GM18870 (cell line): ENCODE measurements at regions not wholly inside any gene's neighbourhood (a gene's known extent, or its start where the extent isn't known, plus 50 kb on each side); places are given as distances from the start of the nearest gene placed in this dataset.
"Not testable (repeated sequence)": the region's sequence is repeated elsewhere in the genome, so short reads cannot be mapped to it uniquely, and the experiment has no call there.

Experiments
- ATAC-seq: cut with Tn5 transposase; IDR thresholded peaks from one replicate; pipeline ENCODE4 v1.9.1; 2021; ENCODE audit warnings: moderate library complexity; ENCODE audit not compliant: unreplicated experiment

DNA sequence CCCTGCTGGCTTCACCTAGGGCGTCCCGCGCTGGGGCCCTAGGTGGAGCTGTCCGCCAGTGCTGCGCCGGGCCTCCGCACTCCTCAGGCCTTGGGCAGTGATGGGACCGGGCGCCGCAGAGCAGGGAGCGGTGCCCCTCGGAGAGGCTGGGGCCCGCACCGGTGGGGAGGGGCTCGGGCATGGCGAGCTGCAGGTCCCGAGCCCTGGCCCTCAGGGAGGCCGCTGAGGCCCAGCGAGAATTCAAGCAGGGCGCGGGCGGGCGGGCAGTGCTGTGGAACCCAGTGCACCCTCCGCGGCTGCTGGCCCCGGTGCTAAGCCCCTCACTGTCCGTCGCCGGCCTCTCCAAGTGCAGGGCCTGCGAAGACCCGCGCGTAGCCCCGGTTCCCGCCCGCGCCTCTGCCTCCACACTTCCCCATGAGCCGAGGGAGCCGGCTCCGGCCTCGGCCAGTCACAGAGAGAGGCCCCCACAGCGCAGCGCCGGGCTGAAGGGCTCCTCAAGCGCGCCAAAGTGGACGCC is 565.1 kb upstream of the NDST4 start:
- no peak for ATAC-seq

GRCh38 chr4:115675719-115676118 is 562.3 kb upstream of the NDST4 start:
- no peak for ATAC-seq

- no peak for ATAC-seq
Measured at GRCh38 chr4:115674485-115674884, 561.1 kb upstream of the NDST4 start.

- no peak for ATAC-seq
Measured at GRCh38 chr4:115671581-115671980, 558.2 kb upstream of the NDST4 start.

GRCh38 chr4:115670930-115671329 is 557.5 kb upstream of the NDST4 start:
- no peak for ATAC-seq

- no peak for ATAC-seq
Measured at GRCh38 chr4:115668396-115668795, 555.0 kb upstream of the NDST4 start.

DNA sequence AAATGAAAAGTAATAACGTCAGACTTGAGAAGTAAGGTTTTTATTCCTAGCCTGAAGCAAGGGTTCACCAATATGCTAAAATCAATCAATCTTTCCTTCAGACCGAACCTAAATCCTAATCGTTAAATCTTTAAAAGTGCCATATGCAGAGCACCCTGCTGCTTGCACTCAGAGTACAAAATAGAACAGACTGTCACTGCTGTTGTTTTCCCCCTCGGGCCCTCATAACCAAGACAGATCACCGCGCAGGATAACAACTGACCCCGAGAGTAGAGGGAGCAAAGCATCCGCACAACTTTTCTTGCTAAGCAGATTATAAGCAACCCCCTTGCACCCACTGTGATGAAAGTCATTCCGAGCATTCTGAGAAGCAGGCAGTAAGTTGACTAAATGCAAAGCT is 550.9 kb upstream of the NDST4 start:
- no peak for ATAC-seq

- ATAC-seq, result no peak
Measured at GRCh38 chr4:115660465-115660864, 547.0 kb upstream of the NDST4 start.

DNA sequence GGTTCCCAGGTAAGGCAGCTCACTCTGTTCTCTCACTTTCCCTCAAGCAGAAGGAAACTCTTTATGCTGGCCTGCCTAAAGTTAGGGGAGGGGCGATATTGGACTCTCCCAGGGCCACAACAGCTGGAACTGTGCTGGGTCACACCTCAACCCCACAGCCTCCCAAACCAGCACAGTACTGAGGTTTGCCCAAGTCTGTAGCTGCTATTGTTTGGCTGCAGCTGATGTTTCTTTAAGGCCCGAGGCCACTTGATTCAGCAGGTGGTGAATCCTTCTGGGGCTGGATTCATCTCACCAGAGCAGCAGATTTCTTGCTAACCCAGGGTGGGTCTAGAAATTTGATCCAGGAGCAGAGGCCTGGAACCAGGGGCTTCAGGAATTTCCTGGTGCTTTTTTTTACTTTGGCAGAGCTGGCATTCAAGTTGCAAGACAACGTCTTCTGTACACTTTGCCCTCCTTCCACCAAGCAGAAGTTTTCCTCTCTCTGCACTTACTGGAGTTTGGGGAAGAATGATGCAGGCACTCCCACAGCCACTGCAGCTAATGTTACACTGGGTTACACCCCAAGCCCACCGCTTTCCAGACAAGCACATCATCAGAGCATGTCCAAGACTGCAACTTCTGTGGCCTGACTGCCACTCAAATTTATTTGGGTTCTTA is 544.7 kb upstream of the NDST4 start:
- ATAC-seq, result no peak

- no peak for ATAC-seq
Measured at GRCh38 chr4:115655626-115656025, 542.2 kb upstream of the NDST4 start.

- no peak for ATAC-seq
Measured at GRCh38 chr4:115648786-115649185, 535.4 kb upstream of the NDST4 start.

DNA sequence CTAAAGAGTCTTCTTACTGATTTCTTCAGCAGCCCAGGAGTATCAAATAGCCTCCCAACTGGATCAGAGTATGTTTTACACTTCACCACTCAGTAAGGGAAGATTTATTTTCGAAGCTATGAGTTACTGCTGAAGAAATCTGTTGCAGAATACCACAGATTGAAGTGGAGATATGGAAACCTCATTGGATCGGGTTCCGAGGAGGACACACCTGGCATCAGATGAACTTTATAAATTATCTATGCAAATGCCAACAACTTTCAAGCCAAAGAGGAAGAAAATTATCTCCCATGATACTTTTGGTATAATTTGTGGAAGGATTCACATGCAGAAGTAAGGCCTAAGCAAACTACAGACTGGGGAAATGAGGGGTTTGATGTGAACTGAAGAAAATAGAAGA is 515.9 kb upstream of the NDST4 start:
- ATAC-seq, result no peak

- ATAC-seq, result no peak
Measured at GRCh38 chr4:115609631-115610030, 496.2 kb upstream of the NDST4 start.

- no peak for ATAC-seq
Measured at GRCh38 chr4:115607311-115607710, 493.9 kb upstream of the NDST4 start.

DNA sequence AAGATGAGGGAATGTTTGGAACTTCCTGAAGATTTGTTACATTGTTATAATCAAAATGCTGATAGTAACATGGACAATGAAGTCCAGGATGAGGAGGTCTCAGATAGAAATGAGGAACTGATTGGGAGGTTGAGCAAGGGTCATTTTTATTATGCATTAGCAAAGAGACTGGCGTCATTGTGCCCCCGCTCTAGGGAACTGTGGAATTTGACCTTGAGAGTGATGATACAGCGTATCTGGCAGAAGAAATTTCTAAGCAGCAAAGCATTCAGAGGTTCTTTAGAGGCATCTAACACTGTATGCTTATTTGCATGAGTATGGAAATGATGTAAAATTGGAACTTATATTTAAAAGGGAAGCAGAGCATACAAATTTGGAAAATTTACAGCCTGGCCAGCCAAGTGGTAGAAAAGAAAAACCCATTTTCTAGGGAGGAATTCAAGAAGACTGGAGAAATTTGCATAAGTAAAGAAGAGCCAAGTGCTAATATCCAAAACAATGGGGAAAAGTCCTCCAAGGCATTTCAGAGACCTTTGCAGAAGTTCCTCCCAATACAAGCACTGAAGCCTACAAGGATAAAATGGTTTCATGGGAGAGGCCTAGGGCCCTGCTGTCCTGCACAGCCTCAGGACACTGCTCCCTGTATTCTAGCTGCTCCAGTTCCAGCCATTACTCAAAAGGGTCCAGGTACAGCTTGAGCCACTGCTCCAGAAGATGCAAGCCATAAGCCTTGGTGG is 483.0 kb upstream of the NDST4 start:
- no peak for ATAC-seq

DNA sequence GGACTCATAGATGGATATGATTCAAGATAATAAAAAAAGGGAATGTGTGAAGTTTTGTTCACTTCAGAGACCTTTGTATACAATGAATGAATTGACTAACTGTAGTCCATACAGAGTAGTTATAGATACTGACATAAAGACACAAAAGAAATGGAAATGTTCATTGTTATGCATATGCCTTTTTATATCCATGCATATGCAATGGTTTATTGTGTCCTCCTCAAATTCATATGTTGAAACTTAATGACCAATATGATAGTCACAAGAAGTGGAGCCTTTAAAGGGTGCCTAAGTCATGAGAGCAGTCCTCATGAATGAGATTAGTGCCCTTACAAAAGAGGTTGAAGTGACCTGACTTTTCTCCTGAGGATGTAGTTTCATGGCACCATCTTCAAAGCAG is 467.5 kb upstream of the NDST4 start:
- no peak for ATAC-seq

DNA sequence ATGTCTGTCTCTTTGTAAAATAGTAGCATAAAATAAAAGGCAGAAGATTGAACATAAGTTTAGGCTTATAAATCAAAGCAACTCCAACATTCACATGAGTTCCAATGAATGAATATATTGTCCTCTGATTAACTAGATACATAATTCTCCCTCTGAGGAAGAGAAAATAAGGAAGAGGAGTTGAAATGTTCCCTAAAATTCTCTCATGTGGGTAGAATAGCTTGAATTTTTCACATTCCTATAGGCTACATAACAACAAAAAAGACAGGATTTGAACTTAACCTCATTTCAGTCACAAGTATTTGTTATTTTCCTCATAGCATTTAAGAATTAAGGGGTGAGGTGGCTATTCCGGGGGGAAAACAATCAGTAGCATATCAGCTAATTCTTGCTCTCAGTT is 462.4 kb upstream of the NDST4 start:
- ATAC-seq, result no peak

DNA sequence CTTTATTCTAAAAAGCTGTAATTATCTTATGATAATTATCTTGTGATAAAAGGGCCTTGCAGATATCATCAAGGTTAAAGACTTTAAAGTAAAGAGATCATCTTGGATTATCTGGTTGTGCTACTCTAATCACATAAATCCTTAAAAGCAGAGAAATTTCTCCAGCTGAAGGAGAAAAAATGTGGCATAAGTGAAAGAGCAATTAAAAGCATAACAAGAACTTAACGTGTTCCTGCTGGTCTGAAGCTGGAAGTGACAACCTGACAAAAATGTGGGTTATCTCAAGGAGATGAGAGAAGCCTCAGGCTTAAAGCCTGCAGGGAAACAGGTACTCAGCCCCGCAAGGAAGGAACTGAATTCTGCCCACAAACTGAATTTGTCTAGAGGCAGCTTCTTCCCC is 449.1 kb upstream of the NDST4 start:
- no peak for ATAC-seq

- ATAC-seq, result no peak
Measured at GRCh38 chr4:115548123-115548522, 434.7 kb upstream of the NDST4 start.

GRCh38 chr4:115537387-115537786 is 424.0 kb upstream of the NDST4 start:
- no peak for ATAC-seq

DNA sequence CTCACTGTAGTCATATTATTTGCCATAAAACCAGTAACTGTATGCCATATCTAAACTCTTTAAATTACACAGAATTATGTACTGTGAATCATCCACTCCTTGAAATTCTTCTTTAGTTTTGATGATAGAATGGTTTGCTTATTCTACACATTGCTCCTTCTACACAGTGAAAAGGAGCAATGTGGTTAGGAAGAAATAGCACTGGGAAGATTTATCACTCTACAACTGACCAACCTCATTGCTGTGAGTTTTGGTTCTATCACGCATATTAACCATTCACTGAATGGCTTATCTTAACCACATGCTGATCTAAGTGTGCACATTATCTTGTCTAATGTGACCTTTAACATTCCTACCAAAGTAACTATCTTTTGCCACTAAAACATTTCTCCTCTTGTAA is 415.7 kb upstream of the NDST4 start:
- no peak for ATAC-seq

DNA sequence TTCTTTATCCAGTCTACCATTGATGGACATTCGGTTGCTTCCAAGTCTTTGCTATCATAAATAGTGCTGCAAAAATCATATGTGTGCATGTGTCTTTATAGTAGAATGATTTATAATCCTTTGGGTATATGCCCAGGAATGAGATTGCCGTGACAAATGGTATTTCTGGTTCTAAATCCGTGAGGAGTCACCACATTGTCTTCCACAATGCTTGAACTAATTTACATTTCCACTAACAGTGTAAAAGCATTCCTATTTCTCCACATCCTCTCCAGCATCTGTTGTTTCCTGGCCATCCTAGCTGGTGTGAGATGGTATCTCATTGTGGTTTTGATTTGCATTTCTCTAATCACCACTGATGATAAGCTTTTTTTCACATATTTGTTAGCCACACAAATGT is 406.1 kb upstream of the NDST4 start:
- ATAC-seq, result not testable (repeated sequence)

GRCh38 chr4:115515772-115516171 is 402.4 kb upstream of the NDST4 start:
- ATAC-seq, result peak; percentile 95
